Duodenal mucosa (tissue), 2 donors: ENCODE measurements at regions not wholly inside any gene's neighbourhood (a gene's known extent, or its start where the extent isn't known, plus 50 kb on each side); places are given as distances from the start of the nearest gene placed in this dataset.

Source experiments
- H3K27ac ChIP-seq: one replicate; pipeline ENCODE4 v1.7.0; 2013; ENCODE audit warnings: low read depth, low read length
- H3K27me3 ChIP-seq, 2 donors: one replicate each; pipeline ENCODE4 v1.7.0; 2013; ENCODE audit warnings: low read length in 2 of 2, control low read depth in 1 of 2; ENCODE audit not compliant: insufficient read depth in 2 of 2, control insufficient read depth in 1 of 2
- H3K36me3 ChIP-seq, 2 donors: one replicate each; pipeline ENCODE4 v1.7.0; 2013; ENCODE audit warnings: low read length in 2 of 2, control low read depth in 1 of 2; ENCODE audit not compliant: insufficient read depth in 2 of 2, control insufficient read depth in 1 of 2
- H3K4me1 ChIP-seq, 2 donors: one replicate each; pipeline ENCODE4 v1.7.0; 2013; ENCODE audit warnings: low read length in 2 of 2, control low read depth in 1 of 2; ENCODE audit not compliant: insufficient read depth in 2 of 2, control insufficient read depth in 1 of 2
- H3K4me3 ChIP-seq, 2 donors: one replicate each; pipeline ENCODE4 v1.7.0; 2013; ENCODE audit warnings: low read length in 2 of 2, low read depth in 1 of 2
- H3K9ac ChIP-seq, 2 donors: one replicate each; pipeline ENCODE4 v1.7.0; 2013; ENCODE audit warnings: low read length in 2 of 2, low read depth in 1 of 2
- H3K9me3 ChIP-seq, 2 donors: one replicate each; pipeline ENCODE4 v1.7.0; 2013; ENCODE audit warnings: low read length in 2 of 2, control low read depth in 1 of 2; ENCODE audit not compliant: control insufficient read depth in 1 of 2

DNA sequence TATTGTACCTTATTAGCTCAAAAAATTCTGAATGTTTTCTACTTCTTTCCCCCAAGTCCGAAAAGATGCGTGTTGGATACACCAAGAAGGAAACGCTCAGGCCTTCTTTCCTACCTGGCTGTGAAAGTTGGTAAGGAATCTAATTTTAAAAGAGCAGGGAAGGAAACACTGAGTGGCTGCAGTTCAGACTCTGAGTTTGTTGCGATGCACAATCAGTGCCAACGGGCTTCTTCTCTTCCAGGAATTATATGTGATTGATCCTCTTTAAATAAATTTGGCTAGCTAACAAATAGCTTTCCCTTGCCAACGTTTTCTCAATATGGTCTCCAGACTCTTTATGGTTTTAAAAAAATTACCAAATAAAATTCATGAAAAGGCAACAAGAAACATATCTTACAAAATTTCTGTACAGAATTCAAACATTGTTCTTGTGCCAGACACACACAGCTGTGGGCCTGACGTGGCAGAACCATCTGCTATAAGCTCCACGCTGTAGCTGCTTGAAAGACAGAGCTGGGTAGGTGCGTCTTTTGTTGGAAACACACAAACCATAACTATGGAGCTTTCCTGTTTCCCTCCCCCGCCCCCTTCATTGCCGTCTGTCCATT lies 493.1 kb downstream of the ZNF608 start:
- Histone ChIP-seq H3K27me3 (no peaks in the 10 kb centered on the region), H3K9ac (no peak overlapping the region), H3K36me3 (no peaks in the 10 kb centered on the region), H3K4me3 (no peak overlapping the region), H3K4me1 (no peaks in the 10 kb centered on the region), H3K27ac (no peak overlapping the region), H3K9me3 (no peaks in the 10 kb centered on the region)

DNA sequence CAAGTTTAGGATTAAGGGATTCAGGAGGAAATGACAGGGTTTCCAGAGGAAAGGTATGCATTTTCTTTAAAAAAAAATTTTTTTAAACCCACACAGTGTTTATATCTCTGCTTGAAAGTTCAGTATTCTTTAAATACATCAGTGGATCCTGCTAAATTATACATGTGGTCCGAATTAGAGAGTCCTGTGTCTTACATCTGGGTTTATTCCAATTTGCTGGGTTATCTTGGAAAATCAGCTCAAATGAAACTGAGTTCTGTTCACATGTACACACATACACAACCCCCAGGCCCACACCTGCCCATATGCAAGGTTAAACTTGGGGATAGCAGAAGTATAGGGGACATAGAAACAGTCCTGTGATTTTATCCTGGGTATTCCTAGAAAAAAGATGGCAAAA lies 493.7 kb downstream of the ZNF608 start:
- Histone ChIP-seq H3K27me3 (no peaks in the 10 kb centered on the region), H3K36me3 (no peaks in the 10 kb centered on the region), H3K9me3 (no peaks in the 10 kb centered on the region), H3K4me1 (no peaks in the 10 kb centered on the region), H3K27ac (no peak overlapping the region), H3K4me3 (no peak overlapping the region), H3K9ac (no peak overlapping the region)

DNA sequence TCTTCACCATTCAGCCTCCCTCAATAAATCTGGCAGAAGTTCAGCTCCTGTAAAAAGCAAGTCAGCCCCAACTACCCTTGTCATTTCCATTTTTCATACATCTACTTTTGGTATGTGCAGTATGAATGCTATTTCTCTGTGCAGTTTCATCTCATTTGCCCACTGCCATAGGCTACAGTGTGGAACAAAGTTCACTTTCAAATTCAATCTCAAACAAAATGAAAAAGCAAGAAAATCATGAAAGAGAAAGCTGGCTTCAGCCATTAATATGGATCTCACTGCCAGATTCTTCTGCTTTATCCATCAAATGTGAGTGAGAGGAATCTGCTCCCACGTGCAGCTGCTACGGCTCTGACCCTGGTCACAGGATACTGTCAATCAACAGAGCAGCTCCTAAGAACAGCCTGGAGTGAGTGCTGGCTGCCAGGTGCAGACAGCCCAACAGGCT lies 494.2 kb downstream of the ZNF608 start:
- Histone ChIP-seq H3K4me3 (no peak overlapping the region), H3K27me3 (no peaks in the 10 kb centered on the region), H3K9ac (no peak overlapping the region), H3K36me3 (no peaks in the 10 kb centered on the region), H3K9me3 (no peaks in the 10 kb centered on the region), H3K27ac (no peak overlapping the region), H3K4me1 (no peaks in the 10 kb centered on the region)

DNA sequence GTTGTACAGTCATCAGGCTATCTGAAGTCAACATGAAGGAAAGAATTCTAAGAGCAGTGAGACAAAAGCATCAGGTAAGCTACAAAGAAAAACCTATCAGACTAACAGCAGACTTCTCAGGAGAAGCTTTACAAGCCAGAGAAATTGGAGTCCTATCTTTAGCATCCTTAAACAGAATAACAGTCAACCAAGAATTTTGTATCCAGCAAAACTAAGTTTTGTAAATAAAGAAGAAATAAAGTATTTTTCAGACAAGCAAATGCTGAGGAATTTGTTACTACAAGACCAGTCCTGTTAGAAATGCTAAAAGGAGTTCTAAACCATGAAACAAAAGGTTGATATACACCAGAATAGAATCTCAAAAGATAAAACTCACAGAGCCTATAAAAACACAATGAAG lies 501.2 kb downstream of the ZNF608 start:
- no peaks in the 10 kb centered on the region for H3K36me3 ChIP-seq
- H3K4me1 ChIP-seq = no peaks in the 10 kb centered on the region
- no peak overlapping the region for H3K4me3 ChIP-seq
- no peak overlapping the region for H3K9ac ChIP-seq
- no peak overlapping the region for H3K27ac ChIP-seq
- H3K27me3 ChIP-seq = no peaks in the 10 kb centered on the region
- peaks cover 4 to 12% of the 10 kb centered on the region in 2 donors for H3K9me3 ChIP-seq

DNA sequence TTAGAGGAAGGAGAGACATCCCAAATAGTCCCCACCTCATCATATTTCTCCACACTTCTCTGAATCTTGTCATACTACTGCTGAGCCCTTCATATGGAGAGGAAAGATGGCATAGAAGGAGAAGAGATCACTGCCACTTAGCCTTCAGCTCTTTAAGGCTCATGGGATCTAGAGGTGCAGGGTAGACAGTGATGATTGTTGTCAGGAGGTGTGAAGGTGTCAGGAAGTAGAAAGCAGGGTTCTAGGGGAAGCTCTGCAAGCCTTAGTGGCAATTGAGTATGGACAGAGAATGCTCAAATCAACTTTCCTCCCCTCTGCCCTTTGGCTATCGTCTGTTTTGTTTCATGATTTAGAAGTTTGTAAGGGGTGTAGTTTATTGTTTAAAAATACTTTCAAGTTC lies 505.7 kb downstream of the ZNF608 start:
- no peaks in the 10 kb centered on the region for H3K27me3 ChIP-seq
- H3K27ac ChIP-seq = no peak overlapping the region
- no peaks in the 10 kb centered on the region for H3K4me1 ChIP-seq
- H3K4me3 ChIP-seq = no peak overlapping the region
- no peaks in the 10 kb centered on the region for H3K36me3 ChIP-seq
- no peak overlapping the region for H3K9ac ChIP-seq
- H3K9me3 ChIP-seq = peaks cover 6 to 20% of the 10 kb centered on the region in 2 donors

DNA sequence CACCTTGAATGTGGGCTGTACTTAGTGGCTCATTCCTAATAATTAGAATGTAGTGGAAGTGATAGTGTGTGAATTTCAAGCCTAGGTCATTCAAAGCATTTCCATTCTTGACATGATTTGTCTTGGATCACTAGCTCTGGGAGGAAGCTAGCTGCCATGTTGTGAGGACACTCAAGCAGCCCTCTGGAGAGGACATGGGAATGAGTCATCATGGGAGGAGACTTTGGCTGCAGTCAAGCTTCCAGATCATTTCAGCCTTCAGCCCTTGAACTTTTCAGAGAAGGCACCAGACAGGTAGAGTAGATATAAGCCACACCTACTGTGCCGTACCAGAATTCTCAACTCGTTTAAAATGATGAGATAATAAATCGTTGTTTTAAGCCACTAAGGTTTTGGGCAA lies 506.9 kb downstream of the ZNF608 start:
- Histone ChIP-seq H3K9me3 (peaks cover 6 to 14% of the 10 kb centered on the region in 2 donors), H3K4me1 (no peaks in the 10 kb centered on the region), H3K9ac (no peak overlapping the region), H3K4me3 (no peak overlapping the region), H3K27ac (no peak overlapping the region), H3K27me3 (no peaks in the 10 kb centered on the region), H3K36me3 (no peaks in the 10 kb centered on the region)

DNA sequence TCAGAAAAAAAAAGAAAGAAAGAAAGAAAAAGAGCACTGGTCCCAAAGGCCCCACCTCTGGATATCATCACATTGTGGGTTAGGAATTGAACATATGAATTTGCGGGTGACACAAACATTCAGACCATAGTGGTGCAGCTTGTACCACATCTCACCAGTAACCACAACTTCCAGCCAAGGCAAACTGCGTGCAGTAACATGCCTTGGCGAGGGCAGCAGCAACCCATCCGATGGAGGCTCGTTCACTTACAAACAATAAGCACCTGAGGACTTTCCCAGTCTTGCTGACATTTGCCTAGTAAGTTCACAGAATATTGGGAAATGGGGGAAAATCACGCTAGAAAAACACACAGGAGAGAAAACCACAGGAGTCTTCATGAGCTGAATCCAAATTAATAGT lies 508.1 kb downstream of the ZNF608 start:
- H3K27ac ChIP-seq = no peak overlapping the region
- no peaks in the 10 kb centered on the region for H3K36me3 ChIP-seq
- no peaks in the 10 kb centered on the region for H3K27me3 ChIP-seq
- H3K9me3 ChIP-seq = peaks cover 2 to 9% of the 10 kb centered on the region in 2 donors
- H3K4me3 ChIP-seq = no peak overlapping the region
- no peaks in the 10 kb centered on the region for H3K4me1 ChIP-seq
- H3K9ac ChIP-seq = no peak overlapping the region

DNA sequence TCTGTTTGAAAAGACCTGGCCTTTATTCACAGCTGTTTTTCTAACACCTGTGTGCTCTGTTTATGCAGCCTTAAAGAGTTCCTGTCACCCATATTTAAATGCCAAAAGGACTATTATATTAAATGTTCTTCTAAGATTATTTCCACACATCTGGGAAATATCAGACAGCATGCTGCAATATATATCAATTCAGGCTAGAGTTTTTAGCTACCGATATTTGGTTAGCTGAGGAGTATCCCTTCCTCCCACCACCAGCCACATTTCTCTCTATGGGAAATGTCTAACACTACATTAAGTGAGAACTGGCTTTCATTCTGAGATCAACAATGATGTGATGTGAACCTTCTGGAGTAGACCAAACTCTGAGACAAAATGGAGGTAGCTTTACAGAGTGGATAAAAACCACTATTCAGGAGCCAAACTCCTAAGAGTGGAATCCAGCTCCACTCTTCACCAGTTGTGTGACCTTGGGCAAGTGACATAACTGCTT lies 509.2 kb downstream of the ZNF608 start:
- H3K9me3 ChIP-seq = peaks cover 2 to 9% of the 10 kb centered on the region in 2 donors
- no peak overlapping the region for H3K9ac ChIP-seq
- H3K27me3 ChIP-seq = no peaks in the 10 kb centered on the region
- no peaks in the 10 kb centered on the region for H3K36me3 ChIP-seq
- no peak overlapping the region for H3K4me3 ChIP-seq
- H3K4me1 ChIP-seq = no peaks in the 10 kb centered on the region
- H3K27ac ChIP-seq = no peak overlapping the region

DNA sequence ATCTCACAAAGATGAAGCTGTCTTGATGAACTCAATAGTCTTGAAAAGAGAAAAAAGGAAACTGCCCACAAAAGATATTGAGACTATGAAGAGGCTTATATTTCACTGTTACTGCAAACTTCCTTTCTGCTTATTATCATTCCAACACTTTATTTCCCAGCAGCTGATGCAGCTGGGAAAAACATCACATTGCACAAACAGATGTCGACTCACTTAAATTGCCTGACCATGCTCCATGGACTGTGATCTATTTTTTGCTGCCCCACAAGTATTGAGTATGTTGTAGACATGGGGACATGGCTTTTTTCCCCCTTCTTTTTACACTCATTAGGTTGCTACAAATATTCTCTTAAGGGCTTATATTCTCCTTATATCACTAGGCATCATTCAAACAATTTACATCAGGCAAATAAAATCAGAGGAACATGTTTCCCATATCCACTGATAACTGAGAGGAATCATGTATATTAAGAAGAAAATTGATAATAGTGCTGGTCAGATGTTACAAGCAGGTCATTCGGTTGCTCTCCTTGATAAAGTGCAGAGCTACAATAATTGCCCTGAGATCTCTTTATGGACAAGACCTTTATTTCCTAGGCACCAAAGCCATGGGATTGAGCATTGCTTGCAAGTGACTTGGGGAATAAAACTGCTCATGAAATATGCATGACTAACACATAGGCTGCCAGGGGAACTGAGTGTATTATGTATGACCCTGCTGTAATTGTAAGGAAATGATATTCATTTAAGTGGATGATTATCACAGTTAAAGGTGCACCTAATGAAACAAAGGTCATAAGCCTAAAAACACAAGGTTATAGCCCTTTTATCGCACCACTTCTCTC lies 509.9 kb downstream of the ZNF608 start:
- H3K27ac ChIP-seq = no peak overlapping the region
- H3K4me3 ChIP-seq = no peak overlapping the region
- peaks cover 2 to 9% of the 10 kb centered on the region in 2 donors for H3K9me3 ChIP-seq
- H3K4me1 ChIP-seq = peaks cover 0 to 6% of the 10 kb centered on the region in 2 donors
- no peaks in the 10 kb centered on the region for H3K27me3 ChIP-seq
- H3K9ac ChIP-seq = no peak overlapping the region
- H3K36me3 ChIP-seq = no peaks in the 10 kb centered on the region

DNA sequence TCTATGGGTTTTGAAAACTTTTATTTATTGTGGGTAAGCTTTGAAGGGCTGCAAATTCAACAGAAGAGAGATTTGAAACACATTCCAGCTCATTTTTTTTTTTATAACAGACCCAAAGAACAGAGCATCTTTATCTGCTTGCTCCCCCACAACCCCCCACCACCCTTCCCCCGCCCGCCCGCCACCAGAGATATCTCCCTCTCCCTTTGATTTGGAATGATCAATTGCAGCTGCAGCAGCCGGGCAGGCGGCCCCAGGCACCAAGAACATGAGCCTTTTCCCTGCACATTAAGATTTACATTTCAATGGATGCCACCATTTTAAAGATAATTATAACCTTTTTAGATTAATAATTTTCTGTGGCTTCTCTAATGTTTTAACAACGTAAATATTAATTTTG lies 510.9 kb downstream of the ZNF608 start:
- H3K27ac ChIP-seq = no peak overlapping the region
- no peak overlapping the region for H3K9ac ChIP-seq
- H3K4me1 ChIP-seq = peaks cover 0 to 7% of the 10 kb centered on the region in 2 donors

More for the DNA sequence above, 510.9 kb downstream of the ZNF608 start:
- H3K36me3 ChIP-seq = no peaks in the 10 kb centered on the region
- peaks cover 2 to 9% of the 10 kb centered on the region in 2 donors for H3K9me3 ChIP-seq
- no peaks in the 10 kb centered on the region for H3K27me3 ChIP-seq
- H3K4me3 ChIP-seq = no peak overlapping the region
